ENCODE measurements at regions not wholly inside any gene's neighbourhood (a gene's known extent, or its start where the extent isn't known, plus 50 kb on each side); places are given as distances from the start of the nearest gene placed in this dataset.

DNA sequence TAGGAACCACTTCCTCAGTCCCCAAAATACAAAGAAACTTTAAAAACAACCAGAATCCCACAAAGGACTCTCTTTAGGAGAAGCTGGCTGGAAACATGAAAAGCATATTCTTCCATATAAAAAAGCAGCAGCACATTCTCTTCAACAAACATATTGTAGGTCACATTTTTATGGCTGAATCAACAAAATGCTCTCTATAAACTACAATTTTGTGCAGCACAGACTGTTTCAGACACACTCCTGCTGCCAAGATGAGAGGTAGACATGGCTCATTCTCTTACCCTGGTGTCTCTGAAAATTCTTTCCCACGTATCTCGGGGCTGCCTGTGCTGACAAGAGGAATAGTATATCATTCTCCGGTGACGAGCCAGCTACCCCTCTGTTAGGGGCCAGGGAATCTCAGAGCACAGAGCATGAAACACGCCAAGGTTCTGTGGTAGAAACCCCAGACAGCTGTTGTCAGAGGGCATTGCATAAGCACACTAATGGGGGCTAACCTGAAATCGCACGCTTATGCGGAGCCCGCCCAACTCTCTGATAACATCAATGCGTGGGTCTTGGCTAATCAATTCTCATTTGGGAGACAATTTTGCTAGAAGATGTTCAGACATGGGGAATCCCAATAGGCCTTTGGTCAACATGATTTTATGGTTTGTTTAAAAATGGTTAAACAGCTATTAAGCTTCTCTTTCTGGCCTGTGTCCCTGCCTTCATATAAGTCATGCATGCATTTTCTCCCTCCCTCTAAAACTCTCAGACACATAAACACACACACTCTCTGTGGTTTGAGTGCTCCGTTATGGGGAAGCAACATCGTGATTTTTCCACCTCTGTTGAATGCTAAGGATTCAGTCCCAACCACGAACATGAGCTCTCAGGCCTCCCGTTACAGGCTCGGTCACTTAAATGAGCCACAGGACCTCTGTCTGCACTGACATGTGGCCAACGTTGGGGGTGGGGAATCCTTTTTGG is 177.5 kb downstream of the INO80D start:
- no peak for DNase-seq (ENCODE audit: extremely low read depth, low read depth)
- TF ChIP-seq, protein P1, sequence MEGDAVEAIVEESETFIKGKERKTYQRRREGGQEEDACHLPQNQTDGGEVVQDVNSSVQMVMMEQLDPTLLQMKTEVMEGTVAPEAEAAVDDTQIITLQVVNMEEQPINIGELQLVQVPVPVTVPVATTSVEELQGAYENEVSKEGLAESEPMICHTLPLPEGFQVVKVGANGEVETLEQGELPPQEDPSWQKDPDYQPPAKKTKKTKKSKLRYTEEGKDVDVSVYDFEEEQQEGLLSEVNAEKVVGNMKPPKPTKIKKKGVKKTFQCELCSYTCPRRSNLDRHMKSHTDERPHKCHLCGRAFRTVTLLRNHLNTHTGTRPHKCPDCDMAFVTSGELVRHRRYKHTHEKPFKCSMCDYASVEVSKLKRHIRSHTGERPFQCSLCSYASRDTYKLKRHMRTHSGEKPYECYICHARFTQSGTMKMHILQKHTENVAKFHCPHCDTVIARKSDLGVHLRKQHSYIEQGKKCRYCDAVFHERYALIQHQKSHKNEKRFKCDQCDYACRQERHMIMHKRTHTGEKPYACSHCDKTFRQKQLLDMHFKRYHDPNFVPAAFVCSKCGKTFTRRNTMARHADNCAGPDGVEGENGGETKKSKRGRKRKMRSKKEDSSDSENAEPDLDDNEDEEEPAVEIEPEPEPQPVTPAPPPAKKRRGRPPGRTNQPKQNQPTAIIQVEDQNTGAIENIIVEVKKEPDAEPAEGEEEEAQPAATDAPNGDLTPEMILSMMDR (IDR thresholded peaks at IDR 0.05; ENCODE audit: low read depth, low read length), result no peak

DNA sequence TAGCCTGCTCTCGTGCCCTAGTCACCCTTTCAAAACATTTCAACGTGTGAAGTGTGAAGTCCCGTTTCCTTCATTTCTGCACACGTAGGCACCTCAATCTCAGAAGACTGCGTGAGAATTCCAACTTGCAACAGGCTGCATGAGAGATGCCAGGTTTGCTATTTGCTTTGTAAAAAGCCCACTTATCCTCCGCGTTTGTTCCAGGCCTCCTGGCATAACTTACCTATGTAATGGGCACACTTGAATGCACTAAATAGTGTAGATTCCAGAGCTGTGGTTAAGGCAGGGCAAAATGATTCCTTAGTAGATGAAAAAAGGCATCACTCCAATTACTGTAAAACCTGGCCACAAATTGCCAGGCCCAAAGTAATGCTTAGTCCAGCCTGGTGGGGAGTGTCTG is 179.6 kb downstream of the INO80D start:
- no peak for DNase-seq (ENCODE audit: extremely low read depth, low read depth)
- TF ChIP-seq, protein P1 (IDR thresholded peaks at IDR 0.05; ENCODE audit: low read depth, low read length), result no peak

DNA sequence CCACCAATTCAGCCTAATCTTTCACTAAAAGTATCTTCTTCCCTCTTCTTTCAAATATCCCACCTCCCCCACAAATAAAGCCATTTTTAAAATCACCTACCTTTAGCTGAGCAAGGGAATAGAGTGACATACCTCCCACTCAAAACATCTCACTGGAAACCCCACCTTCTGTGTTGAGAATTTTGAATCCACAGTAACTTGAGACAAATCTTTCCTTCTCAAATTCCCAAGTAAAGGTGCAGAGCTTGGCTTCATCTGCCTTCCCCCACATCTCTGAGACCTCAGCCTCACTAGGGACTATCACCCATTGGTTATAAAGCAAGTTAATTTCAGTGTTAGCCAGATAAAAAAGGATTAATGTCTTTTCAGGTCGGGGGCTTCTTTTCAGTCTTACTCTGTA is 180.4 kb downstream of the INO80D start:
- TF ChIP-seq, protein P1 (IDR thresholded peaks at IDR 0.05; ENCODE audit: low read depth, low read length), result no peak

DNA sequence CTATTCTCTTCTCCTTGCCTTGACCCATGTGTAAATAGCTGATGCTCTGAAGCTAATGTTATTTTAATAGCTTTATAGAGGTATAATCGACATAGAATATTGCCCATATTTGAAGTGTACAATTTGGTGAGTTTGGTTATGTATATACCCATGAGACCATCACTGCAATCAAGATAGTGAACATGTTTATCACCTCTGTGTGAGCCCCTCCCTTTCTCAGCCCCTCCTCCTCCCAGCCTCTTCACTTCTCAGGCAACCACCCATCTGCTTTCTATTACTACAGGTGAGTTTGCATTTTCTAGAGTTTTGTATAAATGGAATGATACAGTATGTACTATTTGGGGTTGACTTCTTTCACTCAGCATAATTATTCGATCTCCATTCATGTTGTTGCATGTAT is 181.1 kb downstream of the INO80D start:
- TF ChIP-seq, protein P1 (IDR thresholded peaks at IDR 0.05; ENCODE audit: low read depth, low read length), result no peak
- no peak for DNase-seq (ENCODE audit: extremely low read depth, low read depth)

More for the DNA sequence above, 180.4 kb downstream of the INO80D start:
- DNase-seq (ENCODE audit: extremely low read depth, low read depth), result no peak

DNA sequence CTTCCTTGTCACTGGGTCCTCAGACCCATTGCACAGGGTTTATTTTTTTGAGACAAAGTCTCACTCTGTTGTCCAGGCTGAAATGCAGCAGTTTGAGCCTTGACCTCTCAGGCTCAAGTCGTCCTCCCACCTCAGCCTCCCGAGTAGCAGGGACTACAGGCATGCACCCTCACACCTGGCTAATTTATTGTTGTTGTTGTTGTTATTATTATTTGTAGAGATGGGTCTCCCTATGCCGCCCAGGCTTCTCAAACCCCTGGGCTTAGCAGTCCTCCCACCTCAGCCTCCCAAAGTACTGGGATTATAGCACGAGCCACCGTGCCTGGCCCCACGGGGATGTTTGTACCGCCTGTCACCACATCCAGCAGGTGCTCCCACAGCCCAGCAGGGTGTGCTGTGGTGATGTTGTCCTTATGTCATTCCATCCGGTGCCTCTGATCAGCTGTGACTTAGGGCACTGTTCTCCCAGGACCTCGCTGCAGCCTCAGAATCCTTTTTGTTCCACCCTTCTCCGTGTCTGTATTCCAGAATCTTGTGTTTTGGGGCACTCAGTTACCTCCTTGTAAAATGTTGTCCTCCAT is 182.3 kb downstream of the INO80D start:
- TF ChIP-seq, protein P1 (IDR thresholded peaks at IDR 0.05; ENCODE audit: low read depth, low read length), result peak; percentile 10; the same call in 1 of the 2 replicates
- no peak for DNase-seq (ENCODE audit: extremely low read depth, low read depth)

DNA sequence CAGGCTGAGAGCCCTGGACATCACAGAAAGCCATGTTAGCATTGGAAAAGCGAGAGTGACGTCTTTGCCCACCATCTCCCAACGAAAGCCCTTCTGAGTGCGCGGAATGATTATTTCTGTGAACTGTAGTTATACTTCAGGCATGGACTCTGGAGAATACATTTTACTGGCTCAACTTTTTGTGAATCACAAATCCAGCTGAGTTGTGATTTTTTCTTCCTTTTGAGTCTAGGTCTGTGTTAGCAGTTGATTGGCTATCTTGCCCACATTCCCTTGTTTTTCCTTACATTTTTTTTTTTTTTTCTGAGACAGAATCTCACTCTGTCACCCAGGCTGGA is 183.1 kb downstream of the INO80D start:
- DNase-seq (ENCODE audit: extremely low read depth, low read depth), result no peak
- TF ChIP-seq, protein P1 (IDR thresholded peaks at IDR 0.05; ENCODE audit: low read depth, low read length), result no peak

Data from AG09319 (cell line).